Keratinocyte (primary cell): ENCODE measurements at regions not wholly inside any gene's neighbourhood (a gene's known extent, or its start where the extent isn't known, plus 50 kb on each side); places are given as distances from the start of the nearest gene placed in this dataset.

ENCODE experiments used
- CTCF ChIP-seq, 3 experiments: IDR thresholded peaks in 1 of 3; conservative IDR thresholded peaks in 1 of 3; optimal IDR thresholded peaks in 1 of 3; 2 replicates in 2 of 3; 3 replicates in 1 of 3; pipeline versions ENCODE3 to v1.5.1; 2011; ENCODE audit warnings: low read length in 3 of 3, mild to moderate bottlenecking in 3 of 3, moderate library complexity in 2 of 3, control low read depth in 1 of 3, inconsistent platforms in 1 of 3; ENCODE audit not compliant: insufficient read depth in 2 of 3; ENCODE audit errors: extremely low read depth in 1 of 3
- EZH2 ChIP-seq: IDR thresholded peaks from one replicate; pipeline ENCODE4 v1.6.1; 2012; ENCODE audit warnings: inconsistent platforms, mild to moderate bottlenecking, low read length, moderate library complexity

GRCh38 chr21:35274090-35274489, 225.0 kb upstream of the RUNX1 start:
- TF ChIP-seq EZH2 (no peak), CTCF (optimal IDR thresholded peaks at IDR 0.05 in 1 of 3, IDR thresholded peaks at IDR 0.05 in 1 of 3, conservative IDR thresholded peaks at IDR 0.05 in 1 of 3; ENCODE audit: extremely low read depth in 1 of 3, insufficient read depth in 2 of 3, low read length in 3 of 3) (no peak)
